GM12878 (cell line): ENCODE measurements at regions not wholly inside any gene's neighbourhood (a gene's known extent, or its start where the extent isn't known, plus 50 kb on each side); places are given as distances from the start of the nearest gene placed in this dataset.

Experiments
- ASH2L ChIP-seq: fragments of 300-600, 200-600 bp; sonication (generic); IDR thresholded peaks from 2 replicates; pipeline ENCODE4 v1.6.1; 2017; ENCODE audit warnings: low read depth, mild to moderate bottlenecking, borderline replicate concordance
- CEBPB ChIP-seq, 2 experiments: fragments of 150-350 bp in 1 of 2; IDR thresholded peaks; 2 replicates each; pipeline ENCODE4 v1.6.1; 2012 to 2014; ENCODE audit warnings: low read depth in 2 of 2, low read length in 2 of 2, borderline replicate concordance in 1 of 2, inconsistent platforms in 1 of 2
- CHD2 ChIP-seq: IDR thresholded peaks from 2 replicates; pipeline ENCODE4 v1.6.1; 2011; ENCODE audit warnings: low read depth, low read length, improper control_type of control experiment, borderline replicate concordance
- KAT2A ChIP-seq: conservative IDR thresholded peaks from 2 replicates; pipeline ENCODE4 v1.6.1; 2011; ENCODE audit warnings: low read depth, low read length; ENCODE audit not compliant: control insufficient read depth
- LARP7 ChIP-seq: fragments of 450-650 bp; IDR thresholded peaks from 2 replicates; pipeline ENCODE4 v1.6.1; 2017; ENCODE audit warnings: mild to moderate bottlenecking
- MEF2B ChIP-seq: fragments of 450-650 bp; IDR thresholded peaks from 2 replicates; pipeline ENCODE4 v1.6.1; 2018; ENCODE audit warnings: mild to moderate bottlenecking, moderate library complexity; ENCODE audit not compliant: partially characterized antibody, poor library complexity, severe bottlenecking
- STAT1 ChIP-seq: fragments of 450-650 bp; conservative IDR thresholded peaks from 2 replicates; pipeline ENCODE4 v1.6.1; 2014; ENCODE audit warnings: antibody characterized with exemption, mild to moderate bottlenecking
- YY1 ChIP-seq: IDR thresholded peaks from 2 replicates; pipeline ENCODE4 v1.6.1; 2011; ENCODE audit warnings: low read depth, mild to moderate bottlenecking, low read length
- ZNF24 ChIP-seq: fragments of 450-650 bp; IDR thresholded peaks from 2 replicates; pipeline ENCODE4 v1.6.1; 2017; ENCODE audit warnings: antibody characterized with exemption, mild to moderate bottlenecking
- TF ChIP-seq, protein P1 (sequence below): fragments of 450-650 bp; IDR thresholded peaks from 2 replicates; pipeline ENCODE4 v1.6.1; 2017; ENCODE audit warnings: mild to moderate bottlenecking, moderate library complexity
- TF ChIP-seq, protein P2 (sequence below): IDR thresholded peaks from 2 replicates; pipeline ENCODE4 v1.6.1; 2012; ENCODE audit warnings: mild to moderate bottlenecking, low read depth, low read length
- TF ChIP-seq, protein P3 (sequence below): IDR thresholded peaks from 2 replicates; pipeline ENCODE4 v1.6.1; 2011; ENCODE audit warnings: low read depth, mild to moderate bottlenecking, low read length, moderate library complexity, borderline replicate concordance; ENCODE audit errors: extremely low read depth
- TF ChIP-seq, protein P4 (sequence below): IDR thresholded peaks from 2 replicates; pipeline ENCODE4 v1.6.1; 2011; ENCODE audit warnings: borderline replicate concordance, low read depth, mild to moderate bottlenecking, moderate library complexity, mixed read lengths, low read length; ENCODE audit not compliant: insufficient read depth; ENCODE audit errors: extremely low read length
- TF ChIP-seq, protein P5 (sequence below): fragments of 450-650 bp; IDR thresholded peaks from 2 replicates; pipeline ENCODE4 v1.6.1; 2014; ENCODE audit warnings: mild to moderate bottlenecking
- TF ChIP-seq, protein P6 (sequence below), 3 experiments: IDR thresholded peaks in 2 of 3; conservative IDR thresholded peaks in 1 of 3; 2 replicates each; pipeline ENCODE4 v1.5.1; 2011; ENCODE audit warnings: low read depth in 3 of 3, low read length in 3 of 3, mild to moderate bottlenecking in 3 of 3, control low read depth in 2 of 3, moderate library complexity in 2 of 3, inconsistent platforms in 1 of 3, mixed read lengths in 1 of 3; ENCODE audit not compliant: control insufficient read depth in 2 of 3, insufficient read depth in 1 of 3; ENCODE audit errors: extremely low read depth in 1 of 3

DNA sequence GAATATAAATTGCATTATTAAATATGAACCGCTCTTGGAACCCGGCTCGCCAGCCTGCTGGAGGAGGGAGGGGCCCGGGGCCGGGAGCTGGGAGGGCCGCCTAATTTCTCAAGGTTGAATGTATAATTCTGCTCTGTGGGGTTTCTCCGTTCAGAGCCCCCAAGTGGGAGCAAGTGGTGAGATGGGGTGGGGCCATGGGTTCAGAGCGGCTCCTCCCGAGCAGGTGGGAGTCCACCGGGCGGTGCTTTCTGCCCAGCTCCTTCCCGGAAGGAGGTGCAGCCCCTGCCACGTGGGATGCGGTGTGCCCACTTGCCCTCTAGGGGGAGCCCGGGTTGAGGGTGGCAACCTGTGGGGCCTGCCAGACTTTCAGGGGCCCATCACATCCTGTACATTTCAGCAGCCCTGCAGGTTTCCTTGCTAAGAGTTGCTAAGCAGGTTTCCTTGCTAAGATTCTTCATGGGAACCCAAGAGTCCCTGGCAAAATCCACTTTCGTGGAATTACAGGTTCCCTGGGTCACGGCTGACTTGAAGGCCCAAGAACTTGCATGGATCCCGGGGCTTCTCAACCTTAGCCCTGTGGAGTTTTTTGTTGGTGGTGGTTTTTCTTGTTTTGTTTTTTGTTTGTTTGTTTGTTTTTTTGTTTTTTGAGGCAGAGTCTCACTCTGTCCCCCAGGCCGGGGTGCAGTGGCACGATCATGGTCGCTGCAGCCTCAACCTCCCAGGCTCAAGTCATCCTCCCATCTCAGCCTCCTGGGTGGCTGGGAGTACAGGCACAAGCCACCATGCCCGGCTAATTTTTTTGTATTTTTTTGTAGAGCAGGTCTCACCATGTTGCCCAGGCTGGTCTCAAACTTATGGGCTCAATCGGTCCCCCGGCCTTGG is 196.7 kb upstream of the GSE1 start (continued):
- TF ChIP-seq, protein P1, sequence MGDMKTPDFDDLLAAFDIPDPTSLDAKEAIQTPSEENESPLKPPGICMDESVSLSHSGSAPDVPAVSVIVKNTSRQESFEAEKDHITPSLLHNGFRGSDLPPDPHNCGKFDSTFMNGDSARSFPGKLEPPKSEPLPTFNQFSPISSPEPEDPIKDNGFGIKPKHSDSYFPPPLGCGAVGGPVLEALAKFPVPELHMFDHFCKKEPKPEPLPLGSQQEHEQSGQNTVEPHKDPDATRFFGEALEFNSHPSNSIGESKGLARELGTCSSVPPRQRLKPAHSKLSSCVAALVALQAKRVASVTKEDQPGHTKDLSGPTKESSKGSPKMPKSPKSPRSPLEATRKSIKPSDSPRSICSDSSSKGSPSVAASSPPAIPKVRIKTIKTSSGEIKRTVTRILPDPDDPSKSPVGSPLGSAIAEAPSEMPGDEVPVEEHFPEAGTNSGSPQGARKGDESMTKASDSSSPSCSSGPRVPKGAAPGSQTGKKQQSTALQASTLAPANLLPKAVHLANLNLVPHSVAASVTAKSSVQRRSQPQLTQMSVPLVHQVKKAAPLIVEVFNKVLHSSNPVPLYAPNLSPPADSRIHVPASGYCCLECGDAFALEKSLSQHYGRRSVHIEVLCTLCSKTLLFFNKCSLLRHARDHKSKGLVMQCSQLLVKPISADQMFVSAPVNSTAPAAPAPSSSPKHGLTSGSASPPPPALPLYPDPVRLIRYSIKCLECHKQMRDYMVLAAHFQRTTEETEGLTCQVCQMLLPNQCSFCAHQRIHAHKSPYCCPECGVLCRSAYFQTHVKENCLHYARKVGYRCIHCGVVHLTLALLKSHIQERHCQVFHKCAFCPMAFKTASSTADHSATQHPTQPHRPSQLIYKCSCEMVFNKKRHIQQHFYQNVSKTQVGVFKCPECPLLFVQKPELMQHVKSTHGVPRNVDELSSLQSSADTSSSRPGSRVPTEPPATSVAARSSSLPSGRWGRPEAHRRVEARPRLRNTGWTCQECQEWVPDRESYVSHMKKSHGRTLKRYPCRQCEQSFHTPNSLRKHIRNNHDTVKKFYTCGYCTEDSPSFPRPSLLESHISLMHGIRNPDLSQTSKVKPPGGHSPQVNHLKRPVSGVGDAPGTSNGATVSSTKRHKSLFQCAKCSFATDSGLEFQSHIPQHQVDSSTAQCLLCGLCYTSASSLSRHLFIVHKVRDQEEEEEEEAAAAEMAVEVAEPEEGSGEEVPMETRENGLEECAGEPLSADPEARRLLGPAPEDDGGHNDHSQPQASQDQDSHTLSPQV: no peak
- TF ChIP-seq, protein P2, sequence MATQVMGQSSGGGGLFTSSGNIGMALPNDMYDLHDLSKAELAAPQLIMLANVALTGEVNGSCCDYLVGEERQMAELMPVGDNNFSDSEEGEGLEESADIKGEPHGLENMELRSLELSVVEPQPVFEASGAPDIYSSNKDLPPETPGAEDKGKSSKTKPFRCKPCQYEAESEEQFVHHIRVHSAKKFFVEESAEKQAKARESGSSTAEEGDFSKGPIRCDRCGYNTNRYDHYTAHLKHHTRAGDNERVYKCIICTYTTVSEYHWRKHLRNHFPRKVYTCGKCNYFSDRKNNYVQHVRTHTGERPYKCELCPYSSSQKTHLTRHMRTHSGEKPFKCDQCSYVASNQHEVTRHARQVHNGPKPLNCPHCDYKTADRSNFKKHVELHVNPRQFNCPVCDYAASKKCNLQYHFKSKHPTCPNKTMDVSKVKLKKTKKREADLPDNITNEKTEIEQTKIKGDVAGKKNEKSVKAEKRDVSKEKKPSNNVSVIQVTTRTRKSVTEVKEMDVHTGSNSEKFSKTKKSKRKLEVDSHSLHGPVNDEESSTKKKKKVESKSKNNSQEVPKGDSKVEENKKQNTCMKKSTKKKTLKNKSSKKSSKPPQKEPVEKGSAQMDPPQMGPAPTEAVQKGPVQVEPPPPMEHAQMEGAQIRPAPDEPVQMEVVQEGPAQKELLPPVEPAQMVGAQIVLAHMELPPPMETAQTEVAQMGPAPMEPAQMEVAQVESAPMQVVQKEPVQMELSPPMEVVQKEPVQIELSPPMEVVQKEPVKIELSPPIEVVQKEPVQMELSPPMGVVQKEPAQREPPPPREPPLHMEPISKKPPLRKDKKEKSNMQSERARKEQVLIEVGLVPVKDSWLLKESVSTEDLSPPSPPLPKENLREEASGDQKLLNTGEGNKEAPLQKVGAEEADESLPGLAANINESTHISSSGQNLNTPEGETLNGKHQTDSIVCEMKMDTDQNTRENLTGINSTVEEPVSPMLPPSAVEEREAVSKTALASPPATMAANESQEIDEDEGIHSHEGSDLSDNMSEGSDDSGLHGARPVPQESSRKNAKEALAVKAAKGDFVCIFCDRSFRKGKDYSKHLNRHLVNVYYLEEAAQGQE: no peak
- TF ChIP-seq LARP7 (no peak), CEBPB (IDR thresholded peaks at IDR 0.05; ENCODE audit: borderline replicate concordance in 1 of 2, low read depth in 2 of 2, low read length in 2 of 2) (no peak), KAT2A (no peak), ZNF24 (no peak), CHD2 (no peak), YY1 (no peak), STAT1 (no peak), ASH2L (no peak), MEF2B (no peak)
- TF ChIP-seq, protein P3, sequence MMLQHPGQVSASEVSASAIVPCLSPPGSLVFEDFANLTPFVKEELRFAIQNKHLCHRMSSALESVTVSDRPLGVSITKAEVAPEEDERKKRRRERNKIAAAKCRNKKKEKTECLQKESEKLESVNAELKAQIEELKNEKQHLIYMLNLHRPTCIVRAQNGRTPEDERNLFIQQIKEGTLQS: 0 out of 2 replicates have a peak, but pooled peaks have one; percentile 37
- TF ChIP-seq, protein P4, sequence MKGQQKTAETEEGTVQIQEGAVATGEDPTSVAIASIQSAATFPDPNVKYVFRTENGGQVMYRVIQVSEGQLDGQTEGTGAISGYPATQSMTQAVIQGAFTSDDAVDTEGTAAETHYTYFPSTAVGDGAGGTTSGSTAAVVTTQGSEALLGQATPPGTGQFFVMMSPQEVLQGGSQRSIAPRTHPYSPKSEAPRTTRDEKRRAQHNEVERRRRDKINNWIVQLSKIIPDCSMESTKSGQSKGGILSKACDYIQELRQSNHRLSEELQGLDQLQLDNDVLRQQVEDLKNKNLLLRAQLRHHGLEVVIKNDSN: peak; percentile 80
- TF ChIP-seq, protein P5, sequence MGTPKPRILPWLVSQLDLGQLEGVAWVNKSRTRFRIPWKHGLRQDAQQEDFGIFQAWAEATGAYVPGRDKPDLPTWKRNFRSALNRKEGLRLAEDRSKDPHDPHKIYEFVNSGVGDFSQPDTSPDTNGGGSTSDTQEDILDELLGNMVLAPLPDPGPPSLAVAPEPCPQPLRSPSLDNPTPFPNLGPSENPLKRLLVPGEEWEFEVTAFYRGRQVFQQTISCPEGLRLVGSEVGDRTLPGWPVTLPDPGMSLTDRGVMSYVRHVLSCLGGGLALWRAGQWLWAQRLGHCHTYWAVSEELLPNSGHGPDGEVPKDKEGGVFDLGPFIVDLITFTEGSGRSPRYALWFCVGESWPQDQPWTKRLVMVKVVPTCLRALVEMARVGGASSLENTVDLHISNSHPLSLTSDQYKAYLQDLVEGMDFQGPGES: no peak
- TF ChIP-seq, protein P6, sequence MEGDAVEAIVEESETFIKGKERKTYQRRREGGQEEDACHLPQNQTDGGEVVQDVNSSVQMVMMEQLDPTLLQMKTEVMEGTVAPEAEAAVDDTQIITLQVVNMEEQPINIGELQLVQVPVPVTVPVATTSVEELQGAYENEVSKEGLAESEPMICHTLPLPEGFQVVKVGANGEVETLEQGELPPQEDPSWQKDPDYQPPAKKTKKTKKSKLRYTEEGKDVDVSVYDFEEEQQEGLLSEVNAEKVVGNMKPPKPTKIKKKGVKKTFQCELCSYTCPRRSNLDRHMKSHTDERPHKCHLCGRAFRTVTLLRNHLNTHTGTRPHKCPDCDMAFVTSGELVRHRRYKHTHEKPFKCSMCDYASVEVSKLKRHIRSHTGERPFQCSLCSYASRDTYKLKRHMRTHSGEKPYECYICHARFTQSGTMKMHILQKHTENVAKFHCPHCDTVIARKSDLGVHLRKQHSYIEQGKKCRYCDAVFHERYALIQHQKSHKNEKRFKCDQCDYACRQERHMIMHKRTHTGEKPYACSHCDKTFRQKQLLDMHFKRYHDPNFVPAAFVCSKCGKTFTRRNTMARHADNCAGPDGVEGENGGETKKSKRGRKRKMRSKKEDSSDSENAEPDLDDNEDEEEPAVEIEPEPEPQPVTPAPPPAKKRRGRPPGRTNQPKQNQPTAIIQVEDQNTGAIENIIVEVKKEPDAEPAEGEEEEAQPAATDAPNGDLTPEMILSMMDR (IDR thresholded peaks at IDR 0.05 in 2 of 3, conservative IDR thresholded peaks at IDR 0.05 in 1 of 3; ENCODE audit: control insufficient read depth in 2 of 3, extremely low read depth in 1 of 3, insufficient read depth in 1 of 3, low read depth in 3 of 3, low read length in 3 of 3): peak; percentile 46 to 72 (median 64)
